ENCODE measurements at regions not wholly inside any gene's neighbourhood (a gene's known extent, or its start where the extent isn't known, plus 50 kb on each side); places are given as distances from the start of the nearest gene placed in this dataset.

- TF ChIP-seq CTCF (IDR thresholded peaks at IDR 0.05; ENCODE audit: borderline replicate concordance, extremely low read depth, low read length, poor library complexity, severe bottlenecking): no peak
- no peak for TF ChIP-seq EZH2 (IDR thresholded peaks at IDR 0.05; ENCODE audit: borderline replicate concordance, low read depth, low read length, severe bottlenecking)
Observed at GRCh38 chr10:91012502-91012901, 91.6 kb upstream of the ANKRD1 start.
